ENCODE measurements at regions not wholly inside any gene's neighbourhood (a gene's known extent, or its start where the extent isn't known, plus 50 kb on each side); places are given as distances from the start of the nearest gene placed in this dataset.

DNA sequence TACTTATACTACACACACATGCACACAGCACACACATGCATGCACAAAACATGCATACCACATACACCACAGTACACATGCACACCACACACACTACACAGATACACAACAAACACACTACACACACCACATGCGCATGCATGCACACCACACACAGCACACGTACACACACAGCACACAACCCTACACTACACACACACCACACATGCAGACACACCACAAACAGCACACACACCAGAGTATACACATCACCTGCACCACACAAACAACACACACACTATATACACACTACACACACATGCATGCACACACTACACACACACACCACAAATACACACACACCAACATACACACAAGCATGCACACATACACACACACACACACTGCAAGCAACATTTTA is 166.8 kb downstream of the AHSP start:
- no peak for TF ChIP-seq CTCF (IDR thresholded peaks at IDR 0.05)
- TF ChIP-seq EZH2 (IDR thresholded peaks at IDR 0.05) = no peak

All from neural progenitor cell (in vitro differentiated cells).